Panc1 (cell line): ENCODE measurements at regions not wholly inside any gene's neighbourhood (a gene's known extent, or its start where the extent isn't known, plus 50 kb on each side); places are given as distances from the start of the nearest gene placed in this dataset.

Experiments used
- CTCF ChIP-seq: fragments of 450-650 bp; IDR thresholded peaks from 2 replicates; pipeline ENCODE4 v1.5.1; 2017; ENCODE audit warnings: mild to moderate bottlenecking
- SIN3A ChIP-seq: IDR thresholded peaks from 2 replicates; pipeline ENCODE4 v1.6.1; 2012; ENCODE audit warnings: low read depth, mild to moderate bottlenecking, low read length, moderate library complexity, borderline replicate concordance; ENCODE audit not compliant: insufficient read depth

DNA sequence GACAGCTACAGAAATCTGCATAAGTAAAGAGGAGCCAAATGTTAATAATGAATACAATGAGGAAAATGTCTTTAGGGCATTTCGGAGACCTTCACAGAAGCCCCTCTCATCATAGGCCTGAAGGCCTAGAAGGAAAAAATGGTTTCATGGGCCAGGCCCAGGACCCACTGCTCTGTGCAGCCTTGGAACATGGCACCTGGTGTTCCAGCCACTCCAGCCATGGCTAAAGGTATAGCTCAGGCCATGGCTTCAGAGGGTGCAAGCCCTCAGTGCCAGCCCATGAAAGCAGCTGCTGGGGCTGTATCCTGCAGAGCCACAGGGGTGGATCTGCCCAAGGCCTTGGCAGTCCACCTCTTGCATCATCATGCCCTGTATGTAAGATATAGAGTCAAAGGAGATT, 261.1 kb downstream of the SNCA start:
- TF ChIP-seq CTCF (no peak), SIN3A (no peak)
